Loucy (cell line): ENCODE measurements at regions not wholly inside any gene's neighbourhood (a gene's known extent, or its start where the extent isn't known, plus 50 kb on each side); places are given as distances from the start of the nearest gene placed in this dataset.

Source experiments
- CTCF ChIP-seq: fragments of 200-600 bp; sonication (generic); conservative IDR thresholded peaks from 2 replicates; pipeline ENCODE4 v1.5.1; 2014; ENCODE audit warnings: mild to moderate bottlenecking, antibody characterized with exemption, low read length
- EZH2phosphoT487 ChIP-seq: fragments of 200-600 bp; IDR thresholded peaks from 2 replicates; pipeline ENCODE4 v1.6.1; 2018; ENCODE audit warnings: antibody characterized with exemption, mild to moderate bottlenecking, moderate library complexity, borderline replicate concordance

- TF ChIP-seq CTCF (no peak), EZH2phosphoT487 (no peak)
Measured at GRCh38 chrX:7242613-7243012, 94.7 kb upstream of the PUDP start.
